Fibroblast of lung (primary cell): ENCODE measurements at regions not wholly inside any gene's neighbourhood (a gene's known extent, or its start where the extent isn't known, plus 50 kb on each side); places are given as distances from the start of the nearest gene placed in this dataset.

Source experiments
- DNase-seq, 2 donors: peaks; one replicate each; pipeline versions ENCODE4 v3.0.0 to v3.0.0-alpha.2; 2010; ENCODE audit warnings: low read depth in 2 of 2
- H2AFZ ChIP-seq: 2 replicates; pipeline ENCODE4 v1.5.1; 2012; ENCODE audit warnings: low read length, control low read depth, inconsistent platforms
- H3K27ac ChIP-seq: 2 replicates; pipeline ENCODE4 v1.5.1; 2011; ENCODE audit warnings: low read length, control low read depth; ENCODE audit not compliant: insufficient read depth
- H3K27me3 ChIP-seq: 2 replicates; pipeline ENCODE4 v1.5.1; 2011; ENCODE audit warnings: mild to moderate bottlenecking, low read length; ENCODE audit not compliant: control insufficient read depth, insufficient read depth
- H3K36me3 ChIP-seq: 2 replicates; pipeline ENCODE4 v1.5.1; 2011; ENCODE audit warnings: low read length; ENCODE audit not compliant: control insufficient read depth, insufficient read depth
- H3K4me1 ChIP-seq: 2 replicates; pipeline ENCODE4 v1.5.1; 2011; ENCODE audit warnings: low read length; ENCODE audit not compliant: control insufficient read depth, insufficient read depth; ENCODE audit errors: extremely low read depth
- H3K4me2 ChIP-seq: 2 replicates; pipeline ENCODE4 v1.5.1; 2011; ENCODE audit warnings: low read length, control low read depth; ENCODE audit not compliant: insufficient read depth; ENCODE audit errors: extremely low read depth
- H3K4me3 ChIP-seq, 4 experiments: fragments of 200-600 bp in 1 of 4; sonication (generic) in 1 of 4; replicated peaks in 1 of 4; 2 replicates each; pipeline ENCODE4 v1.5.1; 2011 to 2016; ENCODE audit warnings: low read length in 4 of 4, low read depth in 3 of 4, mild to moderate bottlenecking in 3 of 4, control low read depth in 2 of 4, inconsistent platforms in 1 of 4, mixed read lengths in 1 of 4; ENCODE audit not compliant: insufficient read depth in 1 of 4; ENCODE audit errors: control extremely low read depth in 1 of 4
- H3K79me2 ChIP-seq: 2 replicates; pipeline ENCODE4 v1.5.1; 2012; ENCODE audit warnings: mild to moderate bottlenecking, low read length, inconsistent platforms; ENCODE audit not compliant: control insufficient read depth, insufficient read depth
- H3K9ac ChIP-seq: 2 replicates; pipeline ENCODE4 v1.5.1; 2011; ENCODE audit warnings: mild to moderate bottlenecking, low read length, control low read depth; ENCODE audit not compliant: insufficient read depth
- H3K9me3 ChIP-seq: 2 replicates; pipeline ENCODE4 v1.5.1; 2012; ENCODE audit warnings: low read depth, low read length; ENCODE audit not compliant: control insufficient read depth, insufficient read depth
- H4K20me1 ChIP-seq: 2 replicates; pipeline ENCODE4 v1.5.1; 2011; ENCODE audit warnings: low read length; ENCODE audit not compliant: control insufficient read depth, insufficient read depth; ENCODE audit errors: extremely low read depth
- CTCF ChIP-seq, 2 donors: IDR thresholded peaks in 1 of 2; conservative IDR thresholded peaks in 1 of 2; 1 replicate in 1 of 2; 2 replicates in 1 of 2; pipeline ENCODE4 v1.5.1; 2011 to 2012; ENCODE audit warnings: low read length in 2 of 2, control low read depth in 1 of 2, inconsistent platforms in 1 of 2, low read depth in 1 of 2, mild to moderate bottlenecking in 1 of 2
- EZH2 ChIP-seq: IDR thresholded peaks from 2 replicates; pipeline ENCODE4 v1.5.1; 2012; ENCODE audit warnings: low read length, control low read depth, mild to moderate bottlenecking; ENCODE audit errors: missing control alignments

- no peak overlapping the region for H3K27ac ChIP-seq
- H3K4me2 ChIP-seq = no peak overlapping the region
- no peak overlapping the region for H3K4me3 ChIP-seq
- no peaks in the 10 kb centered on the region for H4K20me1 ChIP-seq
- no peaks in the 10 kb centered on the region for H3K4me1 ChIP-seq
- no peak for DNase-seq
- no peaks in the 10 kb centered on the region for H3K79me2 ChIP-seq
- H3K9me3 ChIP-seq = no peaks in the 10 kb centered on the region
- H3K36me3 ChIP-seq = no peaks in the 10 kb centered on the region
- TF ChIP-seq EZH2 = no peak
- TF ChIP-seq CTCF (conservative IDR thresholded peaks at IDR 0.05 in 1 of 2, IDR thresholded peaks at IDR 0.05 in 1 of 2; ENCODE audit: low read depth in 1 of 2, low read length in 2 of 2) = no peak
- no peak overlapping the region for H3K9ac ChIP-seq
- H3K27me3 ChIP-seq = peaks cover 2% of the 10 kb centered on the region
- no peak overlapping the region for H2AFZ ChIP-seq
Measured at GRCh38 chr5:138663009-138663408, 87.8 kb upstream of the HSPA9 start.

- H3K9ac ChIP-seq = no peak overlapping the region
- H2AFZ ChIP-seq = no peak overlapping the region
- H3K27ac ChIP-seq = no peak overlapping the region
- no peaks in the 10 kb centered on the region for H3K36me3 ChIP-seq
- no peak overlapping the region for H3K4me2 ChIP-seq
- TF ChIP-seq EZH2 = no peak
- no peak for TF ChIP-seq CTCF (conservative IDR thresholded peaks at IDR 0.05 in 1 of 2, IDR thresholded peaks at IDR 0.05 in 1 of 2; ENCODE audit: low read depth in 1 of 2, low read length in 2 of 2)
- no peak overlapping the region for H3K4me3 ChIP-seq
- no peaks in the 10 kb centered on the region for H3K4me1 ChIP-seq
- DNase-seq = no peak
- H3K9me3 ChIP-seq = no peaks in the 10 kb centered on the region
- H3K79me2 ChIP-seq = no peaks in the 10 kb centered on the region
- H4K20me1 ChIP-seq = no peaks in the 10 kb centered on the region
- H3K27me3 ChIP-seq = peaks cover 2% of the 10 kb centered on the region
Measured at GRCh38 chr5:138662599-138662998, 87.4 kb upstream of the HSPA9 start.

GRCh38 chr5:138661991-138662434 lies 86.8 kb upstream of the HSPA9 start:
- H3K9me3 ChIP-seq = no peaks in the 10 kb centered on the region
- H3K79me2 ChIP-seq = no peaks in the 10 kb centered on the region
- H3K4me1 ChIP-seq = no peaks in the 10 kb centered on the region
- H3K27me3 ChIP-seq = peaks cover 2% of the 10 kb centered on the region
- H3K9ac ChIP-seq = no peak overlapping the region
- H3K36me3 ChIP-seq = no peaks in the 10 kb centered on the region
- no peak for TF ChIP-seq EZH2
- no peak for DNase-seq
- no peak overlapping the region for H3K27ac ChIP-seq
- no peak overlapping the region for H3K4me2 ChIP-seq
- no peak overlapping the region for H2AFZ ChIP-seq
- no peaks in the 10 kb centered on the region for H4K20me1 ChIP-seq
- no peak overlapping the region for H3K4me3 ChIP-seq
